ENCODE measurements at regions not wholly inside any gene's neighbourhood (a gene's known extent, or its start where the extent isn't known, plus 50 kb on each side); places are given as distances from the start of the nearest gene placed in this dataset.

DNA sequence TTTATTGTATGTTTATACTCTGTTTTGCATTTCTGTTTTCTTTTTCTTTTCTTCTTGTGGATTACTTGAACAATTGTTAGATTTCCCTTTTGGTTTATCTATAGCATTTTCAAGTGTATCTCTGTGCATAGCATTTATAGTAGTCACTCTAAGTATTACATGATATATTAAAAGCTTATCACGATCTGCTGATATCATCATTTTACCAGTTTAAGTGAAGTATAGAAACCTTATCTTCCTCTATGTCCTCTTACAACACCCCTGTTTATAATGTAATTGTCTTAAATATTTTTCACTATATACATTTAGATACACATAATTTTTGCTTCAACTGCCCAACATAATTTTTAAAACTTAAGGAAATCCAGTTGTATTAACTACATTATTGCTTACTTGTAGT is 513.9 kb upstream of the CELF2 start:
- Histone ChIP-seq H3K27ac (no peak overlapping the region), H3K4me1 (ENCODE audit: low read depth) (no peaks in the 10 kb centered on the region), H3K9me3 (ENCODE audit: low read depth) (no peaks in the 10 kb centered on the region), H3K27me3 (no peaks in the 10 kb centered on the region), H3K36me3 (no peaks in the 10 kb centered on the region), H3K4me3 (no peak overlapping the region)
- no peak for DNase-seq (ENCODE audit: low read depth in 1 of 2, low spot score in 1 of 2)
- no peak for TF ChIP-seq CTCF (IDR thresholded peaks at IDR 0.05; ENCODE audit: low read depth, low read length)

DNA sequence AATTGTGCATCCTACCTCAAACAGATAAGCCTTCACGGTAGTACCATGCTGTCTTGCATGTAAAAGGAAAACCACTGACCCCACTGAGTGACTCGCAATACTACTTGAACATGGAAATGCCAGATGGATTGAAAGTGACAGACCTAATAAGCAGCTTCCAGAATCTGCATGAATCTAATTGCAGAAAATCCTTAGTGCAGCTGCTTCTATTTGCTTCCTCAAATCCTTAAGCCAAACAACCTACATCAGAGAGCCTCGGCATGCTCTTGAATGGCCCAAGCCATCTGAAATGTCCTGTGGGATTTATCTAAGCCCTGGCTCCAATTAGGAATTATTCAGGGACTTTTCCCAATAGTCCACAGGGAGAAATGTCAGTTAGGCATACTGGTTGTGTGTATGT is 509.5 kb upstream of the CELF2 start:
- H3K4me3 ChIP-seq = no peak overlapping the region
- no peak overlapping the region for H3K27ac ChIP-seq
- H3K27me3 ChIP-seq = no peaks in the 10 kb centered on the region
- DNase-seq (ENCODE audit: low read depth in 1 of 2, low spot score in 1 of 2) = no peak
- no peaks in the 10 kb centered on the region for H3K36me3 ChIP-seq
- TF ChIP-seq CTCF (IDR thresholded peaks at IDR 0.05; ENCODE audit: low read depth, low read length) = no peak
- no peaks in the 10 kb centered on the region for H3K9me3 ChIP-seq (ENCODE audit: low read depth)
- H3K4me1 ChIP-seq (ENCODE audit: low read depth) = no peaks in the 10 kb centered on the region

DNA sequence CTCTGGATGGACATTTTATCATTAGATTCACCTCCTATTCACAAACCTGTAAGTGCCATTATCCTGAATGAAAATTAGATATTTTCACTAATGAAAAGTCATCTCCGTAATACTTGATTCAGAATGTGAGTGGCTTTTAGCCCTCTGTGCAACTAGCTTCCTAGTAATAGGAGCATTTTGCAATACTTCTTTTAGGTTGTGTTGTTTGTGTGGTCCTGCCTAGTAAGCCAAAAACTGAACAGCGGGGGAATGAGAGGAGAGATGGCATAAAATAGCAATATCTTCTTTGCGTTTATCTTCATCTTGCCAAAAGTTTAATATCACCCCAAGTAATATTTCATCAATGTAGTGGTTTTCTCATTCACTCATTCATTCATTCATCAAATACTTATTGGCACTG is 507.5 kb upstream of the CELF2 start:
- Histone ChIP-seq H3K27ac (no peak overlapping the region), H3K27me3 (no peaks in the 10 kb centered on the region), H3K4me3 (no peak overlapping the region), H3K9me3 (ENCODE audit: low read depth) (no peaks in the 10 kb centered on the region), H3K4me1 (ENCODE audit: low read depth) (no peaks in the 10 kb centered on the region), H3K36me3 (no peaks in the 10 kb centered on the region)
- no peak for TF ChIP-seq CTCF (IDR thresholded peaks at IDR 0.05; ENCODE audit: low read depth, low read length)
- DNase-seq (ENCODE audit: low read depth in 1 of 2, low spot score in 1 of 2) = no peak

DNA sequence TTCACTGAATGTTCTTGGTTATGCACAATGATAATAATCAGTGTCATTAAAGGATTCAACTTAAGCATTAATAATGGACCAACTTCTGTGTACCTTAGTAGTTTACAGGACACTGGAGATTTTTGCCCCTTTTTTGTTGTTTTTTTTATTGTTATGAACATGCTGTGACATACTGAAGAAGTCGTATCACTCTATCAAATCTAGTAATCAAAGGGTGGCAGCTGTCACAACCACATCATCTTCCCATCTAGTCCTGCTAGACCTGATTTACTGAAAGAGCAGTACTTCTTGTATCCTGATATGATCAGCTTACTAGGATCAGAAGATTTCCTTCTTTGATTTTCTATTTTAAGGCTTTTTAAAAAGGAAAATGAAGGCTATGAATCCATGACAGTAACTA is 504.6 kb upstream of the CELF2 start:
- no peaks in the 10 kb centered on the region for H3K4me1 ChIP-seq (ENCODE audit: low read depth)
- no peak for TF ChIP-seq CTCF (IDR thresholded peaks at IDR 0.05; ENCODE audit: low read depth, low read length)
- H3K4me3 ChIP-seq = no peak overlapping the region
- no peak overlapping the region for H3K27ac ChIP-seq
- H3K36me3 ChIP-seq = no peaks in the 10 kb centered on the region
- H3K9me3 ChIP-seq (ENCODE audit: low read depth) = no peaks in the 10 kb centered on the region
- H3K27me3 ChIP-seq = no peaks in the 10 kb centered on the region
- no peak for DNase-seq (ENCODE audit: low read depth in 1 of 2, low spot score in 1 of 2)

DNA sequence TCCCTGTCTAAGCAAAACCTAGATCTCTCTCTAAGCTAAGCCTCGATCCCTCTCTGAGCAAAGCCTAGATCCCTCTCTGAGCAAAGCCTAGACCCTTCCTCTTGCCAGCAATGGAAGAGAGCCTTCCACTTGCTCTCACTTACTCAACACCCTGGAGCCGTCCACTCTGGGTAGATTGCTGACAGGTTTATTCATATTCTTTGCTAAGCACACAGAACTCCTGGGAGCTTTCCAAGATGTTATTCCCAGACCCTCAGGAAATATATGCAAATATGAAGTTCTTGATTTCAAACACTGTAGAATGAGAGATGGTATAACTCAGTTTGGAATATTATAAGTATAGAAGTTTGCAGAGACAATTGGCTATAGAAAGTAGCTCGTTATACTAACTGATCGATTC is 503.8 kb upstream of the CELF2 start:
- Histone ChIP-seq H3K27ac (no peak overlapping the region), H3K4me1 (ENCODE audit: low read depth) (no peaks in the 10 kb centered on the region), H3K36me3 (no peaks in the 10 kb centered on the region), H3K4me3 (no peak overlapping the region), H3K9me3 (ENCODE audit: low read depth) (no peaks in the 10 kb centered on the region), H3K27me3 (no peaks in the 10 kb centered on the region)
- DNase-seq (ENCODE audit: low read depth in 1 of 2, low spot score in 1 of 2) = no peak
- TF ChIP-seq CTCF (IDR thresholded peaks at IDR 0.05; ENCODE audit: low read depth, low read length) = no peak

DNA sequence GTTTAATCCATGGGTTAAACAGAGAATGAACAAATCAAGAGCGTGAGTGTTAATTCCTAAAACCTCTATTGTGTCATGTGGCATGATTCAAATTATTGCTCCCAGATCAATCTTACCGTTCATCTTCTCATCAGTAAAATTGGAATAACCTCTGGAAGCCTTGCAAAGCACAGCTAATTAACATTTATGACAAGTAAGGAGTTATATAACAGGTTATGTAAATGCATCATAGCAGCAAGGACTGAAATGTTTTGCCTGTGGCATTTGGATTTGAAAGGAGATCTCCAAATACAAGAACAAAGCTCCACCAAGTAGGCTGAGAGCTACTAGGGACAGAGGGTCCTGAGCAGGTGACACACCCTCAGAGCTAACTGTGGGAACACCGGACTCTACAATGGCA is 502.9 kb upstream of the CELF2 start:
- Histone ChIP-seq H3K4me3 (no peak overlapping the region), H3K36me3 (no peaks in the 10 kb centered on the region), H3K27me3 (no peaks in the 10 kb centered on the region), H3K9me3 (ENCODE audit: low read depth) (no peaks in the 10 kb centered on the region), H3K4me1 (ENCODE audit: low read depth) (no peaks in the 10 kb centered on the region), H3K27ac (no peak overlapping the region)
- no peak for DNase-seq (ENCODE audit: low read depth in 1 of 2, low spot score in 1 of 2)
- TF ChIP-seq CTCF (IDR thresholded peaks at IDR 0.05; ENCODE audit: low read depth, low read length) = no peak
